ENCODE measurements at regions not wholly inside any gene's neighbourhood (a gene's known extent, or its start where the extent isn't known, plus 50 kb on each side); places are given as distances from the start of the nearest gene placed in this dataset.

DNA sequence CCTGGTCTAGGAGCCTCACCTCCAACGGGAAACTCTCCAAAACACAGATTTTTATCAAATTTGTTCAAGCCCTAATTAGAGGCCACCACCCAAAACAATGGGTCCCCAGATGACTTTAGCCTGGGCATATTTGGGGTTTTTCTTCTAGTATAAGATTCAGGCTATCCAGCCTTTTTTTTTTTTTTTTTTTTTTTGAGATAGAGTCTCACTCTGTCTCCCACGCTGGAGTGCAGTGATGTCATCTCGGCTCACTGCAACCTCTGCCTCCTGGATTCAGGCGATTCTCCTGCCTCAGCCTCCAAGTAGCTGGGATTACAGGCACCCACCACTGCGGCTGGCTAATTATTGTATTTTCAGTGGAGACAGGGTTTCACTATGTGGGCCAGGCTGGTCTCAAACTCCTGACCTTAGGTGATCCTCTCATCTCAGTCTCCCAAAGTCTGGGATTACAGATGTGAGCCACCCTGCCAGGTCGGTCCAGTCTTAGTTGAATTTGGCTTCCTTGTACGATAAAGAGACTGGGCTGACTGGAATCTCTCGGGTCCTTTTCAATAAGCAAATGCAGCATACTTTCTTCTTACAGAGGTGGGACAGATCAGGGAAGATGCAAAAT, 91.4 kb upstream of the KLF6 start (continued):
- TF ChIP-seq, protein P1, sequence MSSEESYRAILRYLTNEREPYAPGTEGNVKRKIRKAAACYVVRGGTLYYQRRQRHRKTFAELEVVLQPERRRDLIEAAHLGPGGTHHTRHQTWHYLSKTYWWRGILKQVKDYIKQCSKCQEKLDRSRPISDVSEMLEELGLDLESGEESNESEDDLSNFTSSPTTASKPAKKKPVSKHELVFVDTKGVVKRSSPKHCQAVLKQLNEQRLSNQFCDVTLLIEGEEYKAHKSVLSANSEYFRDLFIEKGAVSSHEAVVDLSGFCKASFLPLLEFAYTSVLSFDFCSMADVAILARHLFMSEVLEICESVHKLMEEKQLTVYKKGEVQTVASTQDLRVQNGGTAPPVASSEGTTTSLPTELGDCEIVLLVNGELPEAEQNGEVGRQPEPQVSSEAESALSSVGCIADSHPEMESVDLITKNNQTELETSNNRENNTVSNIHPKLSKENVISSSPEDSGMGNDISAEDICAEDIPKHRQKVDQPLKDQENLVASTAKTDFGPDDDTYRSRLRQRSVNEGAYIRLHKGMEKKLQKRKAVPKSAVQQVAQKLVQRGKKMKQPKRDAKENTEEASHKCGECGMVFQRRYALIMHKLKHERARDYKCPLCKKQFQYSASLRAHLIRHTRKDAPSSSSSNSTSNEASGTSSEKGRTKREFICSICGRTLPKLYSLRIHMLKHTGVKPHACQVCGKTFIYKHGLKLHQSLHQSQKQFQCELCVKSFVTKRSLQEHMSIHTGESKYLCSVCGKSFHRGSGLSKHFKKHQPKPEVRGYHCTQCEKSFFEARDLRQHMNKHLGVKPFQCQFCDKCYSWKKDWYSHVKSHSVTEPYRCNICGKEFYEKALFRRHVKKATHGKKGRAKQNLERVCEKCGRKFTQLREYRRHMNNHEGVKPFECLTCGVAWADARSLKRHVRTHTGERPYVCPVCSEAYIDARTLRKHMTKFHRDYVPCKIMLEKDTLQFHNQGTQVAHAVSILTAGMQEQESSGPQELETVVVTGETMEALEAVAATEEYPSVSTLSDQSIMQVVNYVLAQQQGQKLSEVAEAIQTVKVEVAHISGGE (CRISPR knock-in tag; IDR thresholded peaks at IDR 0.05), result no peak
- no peak for TF ChIP-seq PCBP1 (IDR thresholded peaks at IDR 0.05; ENCODE audit: low read depth, low read length, poor library complexity, severe bottlenecking)
- no peak for TF ChIP-seq NFIX (CRISPR knock-in tag; IDR thresholded peaks at IDR 0.05; ENCODE audit: low read depth)
- no peak for TF ChIP-seq ZMIZ1 (IDR thresholded peaks at IDR 0.05; ENCODE audit: low read depth in 2 of 2, low read length in 2 of 2)
- no peak for TF ChIP-seq ZNF184 (CRISPR knock-in tag; IDR thresholded peaks at IDR 0.05)
- TF ChIP-seq ZNF282 (CRISPR knock-in tag; IDR thresholded peaks at IDR 0.05), result no peak
- TF ChIP-seq ZNF124 (CRISPR knock-in tag; IDR thresholded peaks at IDR 0.05), result no peak
- no peak for TF ChIP-seq BCL6 (CRISPR knock-in tag; IDR thresholded peaks at IDR 0.05)
- TF ChIP-seq GTF2F1 (IDR thresholded peaks at IDR 0.05; ENCODE audit: low read depth, low read length), result no peak
- no peak for TF ChIP-seq IFI16 (CRISPR knock-in tag; IDR thresholded peaks at IDR 0.05)
- no peak for TF ChIP-seq ZNF3 (CRISPR knock-in tag; IDR thresholded peaks at IDR 0.05)
- no peak for TF ChIP-seq ATF6 (CRISPR knock-in tag; IDR thresholded peaks at IDR 0.05)
- peak; percentile 45; the same call in 1 of the 2 replicates for TF ChIP-seq ADNP (tag; IDR thresholded peaks at IDR 0.05)

Measured in K562 (cell line).